Tibial nerve (tissue), 4 donors: ENCODE measurements at regions not wholly inside any gene's neighbourhood (a gene's known extent, or its start where the extent isn't known, plus 50 kb on each side); places are given as distances from the start of the nearest gene placed in this dataset.

Experiments
- EP300 ChIP-seq, 2 donors: sonication (generic); formaldehyde crosslinking; IDR thresholded peaks; one replicate each; pipeline ENCODE4 v1.6.1; 2017; ENCODE audit warnings: antibody characterized with exemption in 2 of 2, mild to moderate bottlenecking in 1 of 2
- POLR2A ChIP-seq, 2 donors: fragments of 450-650 bp; IDR thresholded peaks; one replicate each; pipeline ENCODE4 v1.6.1; 2017; ENCODE audit warnings: antibody characterized with exemption in 2 of 2, mild to moderate bottlenecking in 2 of 2, moderate library complexity in 2 of 2
- TF ChIP-seq, protein P1 (sequence below), 5 experiments: fragments of 200-600 bp in 3 of 5; fragments of 450-650 bp in 2 of 5; sonication (generic) in 3 of 5; IDR thresholded peaks; one replicate each; pipeline ENCODE4 v1.5.1; 2016 to 2019; ENCODE audit warnings: antibody characterized with exemption in 5 of 5, mild to moderate bottlenecking in 3 of 5, moderate library complexity in 2 of 5

DNA sequence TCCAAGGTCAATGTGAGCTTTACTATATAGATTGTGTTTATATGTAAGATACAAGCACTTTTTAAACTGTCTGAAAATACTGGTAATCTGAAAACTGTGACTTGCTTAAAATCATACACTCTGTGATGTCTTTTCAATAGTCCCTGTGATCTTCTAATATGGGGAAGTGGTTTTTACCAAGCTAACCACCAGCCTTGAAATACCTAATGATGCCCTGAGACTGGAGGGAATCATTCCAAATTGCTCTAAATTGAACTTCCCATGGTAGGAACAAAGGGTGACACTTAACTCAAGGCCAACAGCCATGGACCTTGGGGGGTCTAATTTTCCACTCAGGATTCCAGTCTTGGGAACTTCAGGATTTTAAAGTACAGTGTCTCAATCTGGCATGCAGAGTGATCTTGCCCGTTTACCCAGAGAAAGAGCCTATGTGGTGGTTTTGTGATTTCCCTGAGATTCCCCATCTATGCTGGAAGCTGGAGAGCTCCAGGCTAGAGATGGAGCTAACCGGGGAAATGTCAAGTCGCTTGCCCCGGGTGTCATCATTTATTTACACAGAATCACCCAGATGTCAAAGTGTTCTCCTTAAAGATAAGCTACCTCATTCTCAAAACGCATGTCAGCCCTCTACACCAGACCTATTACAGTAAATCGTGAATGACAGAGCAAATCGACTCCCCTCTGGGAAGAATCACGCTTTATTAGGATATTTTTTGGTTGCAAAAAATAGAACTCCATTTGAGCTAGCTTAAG is 198.5 kb downstream of the SP3 start:
- TF ChIP-seq, protein P1, sequence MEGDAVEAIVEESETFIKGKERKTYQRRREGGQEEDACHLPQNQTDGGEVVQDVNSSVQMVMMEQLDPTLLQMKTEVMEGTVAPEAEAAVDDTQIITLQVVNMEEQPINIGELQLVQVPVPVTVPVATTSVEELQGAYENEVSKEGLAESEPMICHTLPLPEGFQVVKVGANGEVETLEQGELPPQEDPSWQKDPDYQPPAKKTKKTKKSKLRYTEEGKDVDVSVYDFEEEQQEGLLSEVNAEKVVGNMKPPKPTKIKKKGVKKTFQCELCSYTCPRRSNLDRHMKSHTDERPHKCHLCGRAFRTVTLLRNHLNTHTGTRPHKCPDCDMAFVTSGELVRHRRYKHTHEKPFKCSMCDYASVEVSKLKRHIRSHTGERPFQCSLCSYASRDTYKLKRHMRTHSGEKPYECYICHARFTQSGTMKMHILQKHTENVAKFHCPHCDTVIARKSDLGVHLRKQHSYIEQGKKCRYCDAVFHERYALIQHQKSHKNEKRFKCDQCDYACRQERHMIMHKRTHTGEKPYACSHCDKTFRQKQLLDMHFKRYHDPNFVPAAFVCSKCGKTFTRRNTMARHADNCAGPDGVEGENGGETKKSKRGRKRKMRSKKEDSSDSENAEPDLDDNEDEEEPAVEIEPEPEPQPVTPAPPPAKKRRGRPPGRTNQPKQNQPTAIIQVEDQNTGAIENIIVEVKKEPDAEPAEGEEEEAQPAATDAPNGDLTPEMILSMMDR (IDR thresholded peaks at IDR 0.05), result no peak
- no peak for TF ChIP-seq POLR2A (IDR thresholded peaks at IDR 0.05)
- TF ChIP-seq EP300 (IDR thresholded peaks at IDR 0.05), result no peak
